ENCODE measurements at regions not wholly inside any gene's neighbourhood (a gene's known extent, or its start where the extent isn't known, plus 50 kb on each side); places are given as distances from the start of the nearest gene placed in this dataset.

GRCh38 chr6:21845439-21846140, 252.0 kb downstream of the SOX4 start:
- DNase-seq = no peak
- intact Hi-C loops (cut with DNase I; ENCODE audit: low total_unique reads) = no loop called here
- TF ChIP-seq CTCF (IDR thresholded peaks at IDR 0.05) = no peak
- no peak overlapping the region for H3K4me3 ChIP-seq
- no peaks in the 10 kb centered on the region for H3K36me3 ChIP-seq
- no peaks in the 10 kb centered on the region for H3K27me3 ChIP-seq
- no peak overlapping the region for H3K27ac ChIP-seq
- no peaks in the 10 kb centered on the region for H3K9me3 ChIP-seq
- peaks cover 0 to 4% (median 0%) of the 10 kb centered on the region in 4 donors for H3K4me1 ChIP-seq

GRCh38 chr6:21846541-21847451, 253.2 kb downstream of the SOX4 start:
- no peaks in the 10 kb centered on the region for H3K36me3 ChIP-seq
- peaks cover 0 to 4% (median 0%) of the 10 kb centered on the region in 4 donors for H3K4me1 ChIP-seq
- no peak for TF ChIP-seq CTCF (IDR thresholded peaks at IDR 0.05)
- H3K4me3 ChIP-seq = no peak overlapping the region
- no peaks in the 10 kb centered on the region for H3K9me3 ChIP-seq
- H3K27ac ChIP-seq = no peak overlapping the region
- H3K27me3 ChIP-seq = no peaks in the 10 kb centered on the region
- no peak for DNase-seq
- intact Hi-C loops (cut with DNase I; ENCODE audit: low total_unique reads) = no loop called here

- no peak overlapping the region for H3K27ac ChIP-seq
- no peak for DNase-seq
- no peak overlapping the region for H3K4me3 ChIP-seq
- H3K9me3 ChIP-seq = no peaks in the 10 kb centered on the region
- intact Hi-C loops (cut with DNase I; ENCODE audit: low total_unique reads) = no loop called here
- H3K27me3 ChIP-seq = no peaks in the 10 kb centered on the region
- TF ChIP-seq CTCF (IDR thresholded peaks at IDR 0.05) = no peak
- peaks cover 0 to 4% (median 0%) of the 10 kb centered on the region in 4 donors for H3K4me1 ChIP-seq
- no peaks in the 10 kb centered on the region for H3K36me3 ChIP-seq
Observed at GRCh38 chr6:21847711-21848480, 254.3 kb downstream of the SOX4 start.

- Histone ChIP-seq H3K9me3 (no peaks in the 10 kb centered on the region), H3K36me3 (no peaks in the 10 kb centered on the region), H3K27me3 (no peaks in the 10 kb centered on the region), H3K4me3 (no peak overlapping the region), H3K27ac (no peak overlapping the region), H3K4me1 (peaks cover 0 to 4% (median 0%) of the 10 kb centered on the region in 4 donors)
- TF ChIP-seq CTCF (IDR thresholded peaks at IDR 0.05) = no peak
- intact Hi-C loops (cut with DNase I; ENCODE audit: low total_unique reads) = no loop called here
- DNase-seq = no peak
Observed at GRCh38 chr6:21850691-21851090, 257.1 kb downstream of the SOX4 start.

GRCh38 chr6:21855811-21856455, 262.4 kb downstream of the SOX4 start:
- intact Hi-C loops (cut with DNase I; ENCODE audit: low total_unique reads) = no loop called here
- no peaks in the 10 kb centered on the region for H3K27me3 ChIP-seq

More at GRCh38 chr6:21855811-21856455, 262.4 kb downstream of the SOX4 start:
- no peak for DNase-seq
- no peak for TF ChIP-seq CTCF (IDR thresholded peaks at IDR 0.05)
- Histone ChIP-seq H3K9me3 (no peaks in the 10 kb centered on the region), H3K4me3 (no peak overlapping the region), H3K4me1 (no peaks in the 10 kb centered on the region), H3K27ac (no peak overlapping the region), H3K36me3 (no peaks in the 10 kb centered on the region)
